GM23338 (cell line): ENCODE measurements at regions not wholly inside any gene's neighbourhood (a gene's known extent, or its start where the extent isn't known, plus 50 kb on each side); places are given as distances from the start of the nearest gene placed in this dataset.
A peak's percentile ranks its signal among the peaks of the same experiment; 100 is the strongest.

Experiments
- ATAC-seq: fragments of 200-7000 bp; cut with Tn5 transposase; 3 replicates; pipeline ENCODE4 v1.9.1; 2020
- DNase-seq: peaks from one replicate; pipeline ENCODE4 v3.0.0-alpha.2; 2015; ENCODE audit warnings: low spot score
- H2AFZ ChIP-seq: fragments of 200-600 bp; sonication (generic); 2 replicates; pipeline ENCODE4 v1.8.0; 2016; ENCODE audit warnings: antibody characterized with exemption, mild to moderate bottlenecking, moderate library complexity
- H3F3A ChIP-seq: fragments of 200-600 bp; sonication (generic); replicated peaks from 2 replicates; pipeline ENCODE4 v1.8.0; 2017; ENCODE audit warnings: antibody characterized with exemption, mixed run types, low read depth
- H3K27ac ChIP-seq: fragments of 200-600 bp; sonication (generic); 2 replicates; pipeline ENCODE4 v1.6.1; 2016; ENCODE audit warnings: low read depth
- H3K27me3 ChIP-seq: fragments of 200-600 bp; sonication (generic); 2 replicates; pipeline ENCODE4 v1.8.0; 2016; ENCODE audit warnings: mild to moderate bottlenecking, mixed run types, moderate library complexity; ENCODE audit not compliant: insufficient read depth
- H3K36me3 ChIP-seq: fragments of 200-600 bp; sonication (generic); 2 replicates; pipeline ENCODE4 v1.8.0; 2016; ENCODE audit warnings: mild to moderate bottlenecking; ENCODE audit not compliant: insufficient read depth
- H3K4me1 ChIP-seq: fragments of 200-600 bp; sonication (generic); 2 replicates; pipeline ENCODE4 v1.8.0; 2016; ENCODE audit warnings: mild to moderate bottlenecking, moderate library complexity; ENCODE audit not compliant: insufficient read depth
- H3K4me2 ChIP-seq: fragments of 200-600 bp; sonication (generic); 2 replicates; pipeline ENCODE4 v1.7.1; 2017; ENCODE audit warnings: mixed run types
- H3K4me3 ChIP-seq: fragments of 200-600 bp; sonication (generic); 2 replicates; pipeline ENCODE4 v1.6.1; 2016; ENCODE audit warnings: mixed run types
- H3K79me2 ChIP-seq: fragments of 200-600 bp; sonication (generic); replicated peaks from 2 replicates; pipeline ENCODE4 v1.8.0; 2017; ENCODE audit warnings: mild to moderate bottlenecking; ENCODE audit not compliant: insufficient read depth
- H3K9me2 ChIP-seq: fragments of 200-600 bp; sonication (generic); 2 replicates; pipeline ENCODE4 v1.8.0; 2017; ENCODE audit not compliant: insufficient read depth
- H4K20me1 ChIP-seq: fragments of 200-600 bp; sonication (generic); replicated peaks from 2 replicates; pipeline ENCODE4 v1.8.0; 2017; ENCODE audit warnings: mild to moderate bottlenecking; ENCODE audit not compliant: insufficient read depth
- H3K27ac Mint-ChIP-seq: 2 replicates; pipeline ENCODE4 v1.8.0; 2020; ENCODE audit warnings: inconsistent platforms, mild to moderate bottlenecking, moderate library complexity, mixed read lengths
- H3K27me3 Mint-ChIP-seq: 3 replicates; pipeline ENCODE4 v1.8.0; 2022; ENCODE audit warnings: low read depth, mild to moderate bottlenecking, moderate library complexity, mixed read lengths, inconsistent platforms; ENCODE audit not compliant: insufficient read depth, poor library complexity
- H3K36me3 Mint-ChIP-seq: 3 replicates; pipeline ENCODE4 v1.8.0; 2021; ENCODE audit warnings: low read depth, mild to moderate bottlenecking, inconsistent platforms, moderate library complexity, mixed read lengths
- H3K4me1 Mint-ChIP-seq: 3 replicates; pipeline ENCODE4 v1.8.0; 2020; ENCODE audit warnings: mild to moderate bottlenecking, inconsistent platforms, mixed read lengths
- H3K4me3 Mint-ChIP-seq: 3 replicates; pipeline ENCODE4 v1.8.0; 2021; ENCODE audit warnings: moderate library complexity, mild to moderate bottlenecking, inconsistent platforms, mixed read lengths
- H3K9me3 Mint-ChIP-seq: 3 replicates; pipeline ENCODE4 v1.8.0; 2020; ENCODE audit warnings: moderate library complexity, mild to moderate bottlenecking, inconsistent platforms, mixed read lengths
- CREB1 ChIP-seq: fragments of 250-450 bp; sonication (Bioruptor Pico); IDR thresholded peaks from 2 replicates; pipeline ENCODE4 v1.5.0; 2020; ENCODE audit warnings: low read depth, mild to moderate bottlenecking, moderate library complexity
- EZH2 ChIP-seq: fragments of 200-600 bp; sonication (generic); IDR thresholded peaks from one replicate; pipeline ENCODE4 v1.8.0; 2017; ENCODE audit warnings: antibody characterized with exemption, mild to moderate bottlenecking, low read depth; ENCODE audit not compliant: unreplicated experiment
- NANOG ChIP-seq: IDR thresholded peaks from 2 replicates; pipeline ENCODE4 v1.6.1; 2016; ENCODE audit warnings: antibody characterized with exemption, borderline replicate concordance
- POLR2AphosphoS5 ChIP-seq: IDR thresholded peaks from 2 replicates; pipeline ENCODE4 v1.6.1; 2016; ENCODE audit warnings: antibody characterized with exemption, low read depth
- STAT1 ChIP-seq: IDR thresholded peaks from one replicate; pipeline ENCODE4 v1.6.1; 2016; ENCODE audit warnings: antibody characterized with exemption; ENCODE audit not compliant: unreplicated experiment
- ZNF114 ChIP-seq: fragments of 250-450 bp; sonication (Bioruptor Pico); IDR thresholded peaks from 2 replicates; pipeline ENCODE4 v1.5.0; 2020; ENCODE audit warnings: mild to moderate bottlenecking, moderate library complexity
- ZNF331 ChIP-seq: fragments of 250-450 bp; sonication (Bioruptor Pico); IDR thresholded peaks from 2 replicates; pipeline ENCODE4 v1.5.0; 2020; ENCODE audit warnings: low read depth, mild to moderate bottlenecking, moderate library complexity
- TF ChIP-seq, protein P1 (sequence below): IDR thresholded peaks from 2 replicates; pipeline ENCODE4 v1.6.1; 2016; ENCODE audit warnings: antibody characterized with exemption
- TF ChIP-seq, protein P2 (sequence below), 2 experiments: fragments of 200-600 bp in 1 of 2; sonication (generic) in 1 of 2; conservative IDR thresholded peaks; 2 replicates each; pipeline versions ENCODE4 v1.5.1 to v1.6.1; 2016 to 2017; ENCODE audit warnings: antibody characterized with exemption in 2 of 2, low read depth in 2 of 2, mild to moderate bottlenecking in 2 of 2, moderate library complexity in 1 of 2
- TF ChIP-seq, protein P3 (sequence below): fragments of 250-450 bp; sonication (Bioruptor Pico); IDR thresholded peaks from 2 replicates; pipeline ENCODE4 v1.5.0; 2020; ENCODE audit warnings: mild to moderate bottlenecking, moderate library complexity

DNA sequence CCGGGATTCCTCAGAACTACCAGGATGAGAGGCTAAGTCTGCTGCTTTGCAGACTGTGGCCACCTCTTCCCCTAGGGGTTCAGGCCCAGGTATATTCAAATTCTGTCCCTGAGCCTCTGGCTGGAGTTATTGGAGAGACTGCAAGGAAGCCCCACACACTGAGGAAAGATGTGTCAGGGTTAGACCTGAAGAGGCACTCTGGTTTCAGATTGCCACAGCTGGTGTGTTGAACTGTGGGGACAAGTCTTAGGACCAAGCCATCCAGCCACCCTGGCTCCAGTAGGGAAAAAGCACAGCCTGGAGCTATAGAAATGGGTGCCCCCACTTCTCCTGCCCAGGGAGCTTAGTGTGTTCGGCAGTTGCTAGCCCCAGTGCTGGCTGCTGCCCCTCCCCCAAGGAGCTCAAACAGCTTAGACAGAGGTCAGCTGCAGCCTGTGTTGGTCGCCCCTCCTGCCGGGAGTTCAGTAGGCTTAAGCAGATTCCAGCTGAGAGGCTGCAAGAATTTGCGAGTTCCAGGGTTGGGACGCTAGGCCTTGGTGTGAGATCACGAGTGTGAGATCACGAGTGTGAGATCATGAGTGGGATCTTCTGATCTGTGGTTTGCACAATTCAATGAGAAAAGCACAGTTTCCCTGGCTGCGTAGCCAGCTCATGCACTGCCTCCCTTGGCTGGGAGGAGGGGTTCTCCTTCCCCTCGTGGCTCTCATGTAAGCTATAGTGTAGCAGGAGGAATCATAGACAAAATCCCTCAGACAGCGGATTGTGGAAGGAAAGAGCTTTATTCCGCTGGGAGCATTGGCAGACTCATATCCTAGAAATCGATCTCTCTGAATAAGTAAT, 552.1 kb upstream of the CHORDC1 start:
- peaks cover 18% of the 10 kb centered on the region for H3K36me3 Mint-ChIP-seq
- peak; percentile 82 for ATAC-seq
- H3K4me3 Mint-ChIP-seq = no peak overlapping the region
- no peaks in the 10 kb centered on the region for H3K79me2 ChIP-seq
- H3K4me1 ChIP-seq = no peaks in the 10 kb centered on the region
- no peaks in the 10 kb centered on the region for H4K20me1 ChIP-seq
- H3K27me3 Mint-ChIP-seq = peaks cover 7% of the 10 kb centered on the region
- no peak overlapping the region for H3K4me2 ChIP-seq
- TF ChIP-seq CREB1 (CRISPR knock-in tag) (no peak), POLR2AphosphoS5 (no peak), EZH2 (no peak), ZNF114 (CRISPR knock-in tag) (no peak)
- TF ChIP-seq, protein P1, sequence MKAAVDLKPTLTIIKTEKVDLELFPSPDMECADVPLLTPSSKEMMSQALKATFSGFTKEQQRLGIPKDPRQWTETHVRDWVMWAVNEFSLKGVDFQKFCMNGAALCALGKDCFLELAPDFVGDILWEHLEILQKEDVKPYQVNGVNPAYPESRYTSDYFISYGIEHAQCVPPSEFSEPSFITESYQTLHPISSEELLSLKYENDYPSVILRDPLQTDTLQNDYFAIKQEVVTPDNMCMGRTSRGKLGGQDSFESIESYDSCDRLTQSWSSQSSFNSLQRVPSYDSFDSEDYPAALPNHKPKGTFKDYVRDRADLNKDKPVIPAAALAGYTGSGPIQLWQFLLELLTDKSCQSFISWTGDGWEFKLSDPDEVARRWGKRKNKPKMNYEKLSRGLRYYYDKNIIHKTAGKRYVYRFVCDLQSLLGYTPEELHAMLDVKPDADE = no peak
- H3K36me3 ChIP-seq = no peaks in the 10 kb centered on the region
- peaks cover 6% of the 10 kb centered on the region; the same call in 1 of the 2 replicates for H3K9me2 ChIP-seq
- no peak overlapping the region for H3K27ac ChIP-seq
- peaks cover 18% of the 10 kb centered on the region for H3K9me3 Mint-ChIP-seq
- peak; percentile 17 for DNase-seq
- H3F3A ChIP-seq = no peaks in the 10 kb centered on the region
- H3K27me3 ChIP-seq = no peaks in the 10 kb centered on the region
- H2AFZ ChIP-seq = peak overlapping the region; percentile 81; the same call in 1 of the 2 replicates
- peaks cover 6% of the 10 kb centered on the region for H3K4me1 Mint-ChIP-seq
- no peak overlapping the region for H3K4me3 ChIP-seq
- no peak overlapping the region for H3K27ac Mint-ChIP-seq

DNA sequence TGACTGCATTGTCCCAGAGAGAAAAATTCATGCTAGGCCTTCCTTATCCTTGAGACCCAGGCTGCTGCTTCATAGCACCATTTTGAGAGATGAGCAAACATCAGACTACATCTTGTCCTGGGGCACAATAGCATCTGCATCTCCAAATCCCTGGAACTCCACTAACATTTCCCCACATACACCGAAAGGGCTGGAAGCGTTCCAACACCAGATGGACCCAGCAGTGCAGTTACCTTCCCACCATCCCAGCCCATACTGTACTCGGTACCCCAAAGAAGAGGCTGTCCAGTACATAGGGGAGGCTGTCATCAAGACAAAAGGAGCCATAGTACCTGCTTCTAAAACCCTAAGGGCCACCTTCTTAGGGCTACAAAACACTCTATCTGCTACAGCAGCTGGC, 547.2 kb upstream of the CHORDC1 start:
- ATAC-seq (no peak), DNase-seq (no peak)
- Histone ChIP-seq H3K27me3 (no peaks in the 10 kb centered on the region), H4K20me1 (no peaks in the 10 kb centered on the region), H3K4me3 (no peak overlapping the region), H3K4me1 (no peaks in the 10 kb centered on the region), H3K4me2 (no peak overlapping the region), H3K36me3 (no peaks in the 10 kb centered on the region), H3F3A (no peaks in the 10 kb centered on the region), H2AFZ (no peak overlapping the region), H3K79me2 (no peaks in the 10 kb centered on the region), H3K9me2 (peaks cover 6% of the 10 kb centered on the region; the same call in 1 of the 2 replicates), H3K27ac (no peak overlapping the region)
- Mint-ChIP-seq H3K27ac (no peak overlapping the region), H3K36me3 (peaks cover 8% of the 10 kb centered on the region; the same call in 2 of the 3 replicates), H3K4me1 (0 out of 3 replicates have a peak, but pooled peaks cover under 1% of the 10 kb centered on the region), H3K4me3 (no peak overlapping the region), H3K9me3 (peaks cover 7% of the 10 kb centered on the region; the same call in 2 of the 3 replicates), H3K27me3 (peaks cover 7% of the 10 kb centered on the region)
- TF ChIP-seq, protein P2, sequence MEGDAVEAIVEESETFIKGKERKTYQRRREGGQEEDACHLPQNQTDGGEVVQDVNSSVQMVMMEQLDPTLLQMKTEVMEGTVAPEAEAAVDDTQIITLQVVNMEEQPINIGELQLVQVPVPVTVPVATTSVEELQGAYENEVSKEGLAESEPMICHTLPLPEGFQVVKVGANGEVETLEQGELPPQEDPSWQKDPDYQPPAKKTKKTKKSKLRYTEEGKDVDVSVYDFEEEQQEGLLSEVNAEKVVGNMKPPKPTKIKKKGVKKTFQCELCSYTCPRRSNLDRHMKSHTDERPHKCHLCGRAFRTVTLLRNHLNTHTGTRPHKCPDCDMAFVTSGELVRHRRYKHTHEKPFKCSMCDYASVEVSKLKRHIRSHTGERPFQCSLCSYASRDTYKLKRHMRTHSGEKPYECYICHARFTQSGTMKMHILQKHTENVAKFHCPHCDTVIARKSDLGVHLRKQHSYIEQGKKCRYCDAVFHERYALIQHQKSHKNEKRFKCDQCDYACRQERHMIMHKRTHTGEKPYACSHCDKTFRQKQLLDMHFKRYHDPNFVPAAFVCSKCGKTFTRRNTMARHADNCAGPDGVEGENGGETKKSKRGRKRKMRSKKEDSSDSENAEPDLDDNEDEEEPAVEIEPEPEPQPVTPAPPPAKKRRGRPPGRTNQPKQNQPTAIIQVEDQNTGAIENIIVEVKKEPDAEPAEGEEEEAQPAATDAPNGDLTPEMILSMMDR (conservative IDR thresholded peaks at IDR 0.05; ENCODE audit: low read depth in 2 of 2) = no peak
- no peak for TF ChIP-seq ZNF114 (CRISPR knock-in tag)
- TF ChIP-seq, protein P3, sequence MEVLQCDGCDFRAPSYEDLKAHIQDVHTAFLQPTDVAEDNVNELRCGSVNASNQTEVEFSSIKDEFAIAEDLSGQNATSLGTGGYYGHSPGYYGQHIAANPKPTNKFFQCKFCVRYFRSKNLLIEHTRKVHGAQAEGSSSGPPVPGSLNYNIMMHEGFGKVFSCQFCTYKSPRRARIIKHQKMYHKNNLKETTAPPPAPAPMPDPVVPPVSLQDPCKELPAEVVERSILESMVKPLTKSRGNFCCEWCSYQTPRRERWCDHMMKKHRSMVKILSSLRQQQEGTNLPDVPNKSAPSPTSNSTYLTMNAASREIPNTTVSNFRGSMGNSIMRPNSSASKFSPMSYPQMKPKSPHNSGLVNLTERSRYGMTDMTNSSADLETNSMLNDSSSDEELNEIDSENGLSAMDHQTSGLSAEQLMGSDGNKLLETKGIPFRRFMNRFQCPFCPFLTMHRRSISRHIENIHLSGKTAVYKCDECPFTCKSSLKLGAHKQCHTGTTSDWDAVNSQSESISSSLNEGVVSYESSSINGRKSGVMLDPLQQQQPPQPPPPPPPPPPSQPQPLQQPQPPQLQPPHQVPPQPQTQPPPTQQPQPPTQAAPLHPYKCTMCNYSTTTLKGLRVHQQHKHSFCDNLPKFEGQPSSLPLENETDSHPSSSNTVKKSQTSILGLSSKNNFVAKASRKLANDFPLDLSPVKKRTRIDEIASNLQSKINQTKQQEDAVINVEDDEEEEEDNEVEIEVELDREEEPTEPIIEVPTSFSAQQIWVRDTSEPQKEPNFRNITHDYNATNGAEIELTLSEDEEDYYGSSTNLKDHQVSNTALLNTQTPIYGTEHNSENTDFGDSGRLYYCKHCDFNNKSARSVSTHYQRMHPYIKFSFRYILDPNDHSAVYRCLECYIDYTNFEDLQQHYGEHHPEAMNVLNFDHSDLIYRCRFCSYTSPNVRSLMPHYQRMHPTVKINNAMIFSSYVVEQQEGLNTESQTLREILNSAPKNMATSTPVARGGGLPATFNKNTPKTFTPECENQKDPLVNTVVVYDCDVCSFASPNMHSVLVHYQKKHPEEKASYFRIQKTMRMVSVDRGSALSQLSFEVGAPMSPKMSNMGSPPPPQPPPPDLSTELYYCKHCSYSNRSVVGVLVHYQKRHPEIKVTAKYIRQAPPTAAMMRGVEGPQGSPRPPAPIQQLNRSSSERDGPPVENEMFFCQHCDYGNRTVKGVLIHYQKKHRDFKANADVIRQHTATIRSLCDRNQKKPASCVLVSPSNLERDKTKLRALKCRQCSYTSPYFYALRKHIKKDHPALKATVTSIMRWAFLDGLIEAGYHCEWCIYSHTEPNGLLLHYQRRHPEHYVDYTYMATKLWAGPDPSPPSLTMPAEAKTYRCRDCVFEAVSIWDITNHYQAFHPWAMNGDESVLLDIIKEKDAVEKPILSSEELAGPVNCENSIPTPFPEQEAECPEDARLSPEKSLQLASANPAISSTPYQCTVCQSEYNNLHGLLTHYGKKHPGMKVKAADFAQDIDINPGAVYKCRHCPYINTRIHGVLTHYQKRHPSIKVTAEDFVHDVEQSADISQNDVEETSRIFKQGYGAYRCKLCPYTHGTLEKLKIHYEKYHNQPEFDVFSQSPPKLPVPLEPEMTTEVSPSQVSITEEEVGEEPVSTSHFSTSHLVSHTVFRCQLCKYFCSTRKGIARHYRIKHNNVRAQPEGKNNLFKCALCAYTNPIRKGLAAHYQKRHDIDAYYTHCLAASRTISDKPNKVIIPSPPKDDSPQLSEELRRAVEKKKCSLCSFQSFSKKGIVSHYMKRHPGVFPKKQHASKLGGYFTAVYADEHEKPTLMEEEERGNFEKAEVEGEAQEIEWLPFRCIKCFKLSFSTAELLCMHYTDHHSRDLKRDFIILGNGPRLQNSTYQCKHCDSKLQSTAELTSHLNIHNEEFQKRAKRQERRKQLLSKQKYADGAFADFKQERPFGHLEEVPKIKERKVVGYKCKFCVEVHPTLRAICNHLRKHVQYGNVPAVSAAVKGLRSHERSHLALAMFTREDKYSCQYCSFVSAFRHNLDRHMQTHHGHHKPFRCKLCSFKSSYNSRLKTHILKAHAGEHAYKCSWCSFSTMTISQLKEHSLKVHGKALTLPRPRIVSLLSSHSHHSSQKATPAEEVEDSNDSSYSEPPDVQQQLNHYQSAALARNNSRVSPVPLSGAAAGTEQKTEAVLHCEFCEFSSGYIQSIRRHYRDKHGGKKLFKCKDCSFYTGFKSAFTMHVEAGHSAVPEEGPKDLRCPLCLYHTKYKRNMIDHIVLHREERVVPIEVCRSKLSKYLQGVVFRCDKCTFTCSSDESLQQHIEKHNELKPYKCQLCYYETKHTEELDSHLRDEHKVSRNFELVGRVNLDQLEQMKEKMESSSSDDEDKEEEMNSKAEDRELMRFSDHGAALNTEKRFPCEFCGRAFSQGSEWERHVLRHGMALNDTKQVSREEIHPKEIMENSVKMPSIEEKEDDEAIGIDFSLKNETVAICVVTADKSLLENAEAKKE (CRISPR knock-in tag) = no peak
- no peak for TF ChIP-seq POLR2AphosphoS5
- TF ChIP-seq STAT1 = no peak
- TF ChIP-seq NANOG = no peak
- TF ChIP-seq, protein P1 = no peak
- TF ChIP-seq ZNF331 = no peak
